GM13977 (cell line): ENCODE measurements at regions not wholly inside any gene's neighbourhood (a gene's known extent, or its start where the extent isn't known, plus 50 kb on each side); places are given as distances from the start of the nearest gene placed in this dataset.

ENCODE experiments used
- DNase-seq: peaks from one replicate; pipeline ENCODE4 v3.0.0; 2012; ENCODE audit warnings: low spot score
- in situ Hi-C: fragments of 300-500 bp; cut with MboI; formaldehyde crosslinking; loops from one replicate; pipeline ENCODE4 v1.12.0; 2022; ENCODE audit warnings: low sequenced_read_pairs, low pct_unique_long_range_greater_than_20kb, mixed read lengths, inconsistent platforms; ENCODE audit not compliant: unreplicated experiment
- TF ChIP-seq, protein P1 (sequence below): IDR thresholded peaks from 2 replicates; pipeline ENCODE4 v1.5.1; 2012; ENCODE audit warnings: mild to moderate bottlenecking, control low read depth; ENCODE audit not compliant: insufficient read depth; ENCODE audit errors: extremely low read depth, missing control alignments

DNA sequence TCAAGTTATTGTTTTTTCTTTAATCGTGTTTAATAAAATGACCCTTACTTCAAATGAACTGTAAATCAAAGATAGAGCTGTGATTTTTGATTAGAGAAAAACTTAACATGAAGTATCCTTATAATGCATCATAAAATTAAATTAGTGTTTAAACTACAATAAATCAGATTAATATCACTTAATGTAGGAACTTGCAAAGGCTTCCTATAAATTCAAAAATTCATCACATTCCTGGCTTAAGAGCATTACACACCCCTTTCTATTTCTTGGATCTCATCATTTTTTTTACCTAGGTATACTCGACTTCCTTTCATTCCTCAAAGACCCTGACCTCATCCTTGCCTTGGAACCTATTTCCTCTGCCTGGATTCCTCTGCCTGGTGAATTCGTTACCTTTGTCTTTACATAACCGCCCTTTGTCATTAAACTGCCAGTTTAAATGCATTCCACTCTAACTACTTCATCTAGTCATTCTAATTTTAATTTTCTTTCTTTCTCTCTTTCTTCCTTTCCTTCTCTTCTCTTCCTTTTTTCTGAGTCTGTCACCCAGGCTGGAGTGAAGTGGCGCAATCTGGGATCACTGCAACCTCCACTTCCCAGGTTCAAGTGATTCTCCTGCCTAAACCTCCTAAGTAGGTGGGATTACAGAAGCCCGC lies 1244.5 kb downstream of the OTOL1 start:
- TF ChIP-seq, protein P1, sequence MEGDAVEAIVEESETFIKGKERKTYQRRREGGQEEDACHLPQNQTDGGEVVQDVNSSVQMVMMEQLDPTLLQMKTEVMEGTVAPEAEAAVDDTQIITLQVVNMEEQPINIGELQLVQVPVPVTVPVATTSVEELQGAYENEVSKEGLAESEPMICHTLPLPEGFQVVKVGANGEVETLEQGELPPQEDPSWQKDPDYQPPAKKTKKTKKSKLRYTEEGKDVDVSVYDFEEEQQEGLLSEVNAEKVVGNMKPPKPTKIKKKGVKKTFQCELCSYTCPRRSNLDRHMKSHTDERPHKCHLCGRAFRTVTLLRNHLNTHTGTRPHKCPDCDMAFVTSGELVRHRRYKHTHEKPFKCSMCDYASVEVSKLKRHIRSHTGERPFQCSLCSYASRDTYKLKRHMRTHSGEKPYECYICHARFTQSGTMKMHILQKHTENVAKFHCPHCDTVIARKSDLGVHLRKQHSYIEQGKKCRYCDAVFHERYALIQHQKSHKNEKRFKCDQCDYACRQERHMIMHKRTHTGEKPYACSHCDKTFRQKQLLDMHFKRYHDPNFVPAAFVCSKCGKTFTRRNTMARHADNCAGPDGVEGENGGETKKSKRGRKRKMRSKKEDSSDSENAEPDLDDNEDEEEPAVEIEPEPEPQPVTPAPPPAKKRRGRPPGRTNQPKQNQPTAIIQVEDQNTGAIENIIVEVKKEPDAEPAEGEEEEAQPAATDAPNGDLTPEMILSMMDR, result no peak
- DNase-seq, result no peak
- in situ Hi-C loops, result no loop called here

- no peak for DNase-seq
- TF ChIP-seq, protein P1, result no peak
- in situ Hi-C loops, result no loop called here
Observed at GRCh38 chr3:162742159-162742717, 1245.6 kb downstream of the OTOL1 start.

DNA sequence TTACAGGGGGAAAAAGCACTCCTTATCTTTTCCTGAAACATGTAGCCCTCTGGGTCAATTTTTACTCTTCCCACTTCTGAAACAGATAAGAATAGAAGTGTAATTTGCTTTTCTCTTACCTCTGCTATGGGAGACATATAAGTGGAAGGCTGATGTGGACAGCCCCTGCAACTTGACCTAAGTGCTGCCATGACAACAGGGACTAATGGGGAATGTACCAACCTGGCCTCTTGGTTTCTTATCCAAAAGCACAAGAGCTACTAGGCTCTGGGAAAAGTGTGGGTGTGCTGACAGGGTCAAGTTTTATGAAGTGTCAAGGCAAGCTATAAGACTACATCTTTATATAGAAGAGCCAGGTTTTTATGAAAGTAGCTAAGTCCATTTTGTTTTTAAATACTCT lies 1246.5 kb downstream of the OTOL1 start:
- in situ Hi-C loops, result no loop called here
- TF ChIP-seq, protein P1, result no peak
- DNase-seq, result no peak

DNA sequence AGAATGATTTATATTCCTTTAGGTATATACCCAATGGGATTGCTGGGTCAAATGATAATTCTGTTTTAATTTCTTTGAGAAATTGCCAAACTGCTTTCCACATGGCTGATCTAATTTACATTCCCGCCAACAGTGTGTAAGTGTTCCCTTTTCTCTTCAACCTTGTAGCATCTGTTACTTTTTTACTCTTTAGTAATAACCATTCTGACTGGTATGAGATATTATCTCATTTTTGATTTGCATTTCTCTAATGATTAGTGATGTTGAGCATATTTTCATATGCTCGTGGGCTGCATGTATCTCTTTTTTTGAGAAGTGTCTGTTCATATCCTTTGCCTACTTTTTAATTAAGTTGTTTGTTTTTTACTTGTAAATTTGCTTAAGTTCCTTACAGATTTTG lies 1264.2 kb downstream of the OTOL1 start:
- in situ Hi-C loops, result no loop called here
- DNase-seq, result no peak
- TF ChIP-seq, protein P1, result no peak

DNA sequence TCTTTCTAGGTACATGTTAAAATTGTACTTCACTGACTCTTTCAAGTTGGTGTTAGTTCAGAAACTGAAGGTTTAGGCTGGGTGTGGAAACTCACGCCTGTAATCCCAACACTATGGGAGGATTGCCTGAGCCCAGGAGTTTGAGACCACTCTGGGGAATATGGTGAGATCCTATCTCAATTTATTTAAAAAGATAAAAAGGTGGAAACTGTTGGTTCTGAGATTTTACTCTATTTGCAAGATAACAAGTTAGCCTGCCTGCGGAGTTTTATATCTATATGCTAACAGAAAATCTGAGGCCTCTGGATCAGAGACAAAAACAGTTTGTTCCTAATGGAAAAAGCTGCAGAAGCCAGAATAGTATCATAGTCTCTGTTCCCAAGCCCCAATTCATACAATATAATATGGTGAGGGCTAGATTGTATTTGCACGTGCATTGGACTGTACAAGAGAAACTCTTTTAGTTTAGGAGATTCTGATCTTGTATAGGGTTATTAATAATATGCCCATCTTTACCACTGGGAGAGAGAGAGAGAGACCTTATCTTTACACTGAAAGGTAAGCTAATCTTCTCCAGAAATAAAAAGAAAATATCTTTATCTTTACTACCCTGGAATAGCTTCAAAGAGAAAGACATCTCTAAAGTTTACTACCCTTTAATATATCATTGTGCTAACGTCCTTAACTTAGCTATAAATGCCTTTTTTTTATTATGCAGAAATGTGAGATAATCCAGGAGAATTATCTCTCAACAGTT lies 1267.6 kb downstream of the OTOL1 start:
- in situ Hi-C loops, result no loop called here
- TF ChIP-seq, protein P1, result no peak
- no peak for DNase-seq

DNA sequence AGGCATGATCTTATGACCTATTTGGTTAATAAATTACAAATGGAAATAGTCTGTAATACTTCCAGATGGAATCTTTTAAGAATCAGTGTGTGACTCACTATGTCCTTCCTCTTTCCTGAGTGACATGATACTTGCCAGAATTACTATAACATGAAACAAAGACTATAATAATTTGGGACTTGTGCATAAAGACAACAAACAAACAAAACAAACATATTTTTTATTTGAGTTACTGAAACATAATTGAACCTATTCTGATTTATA lies 1268.1 kb downstream of the OTOL1 start:
- DNase-seq, result no peak
- in situ Hi-C loops, result no loop called here
- TF ChIP-seq, protein P1, result no peak
